ENCODE measurements at regions not wholly inside any gene's neighbourhood (a gene's known extent, or its start where the extent isn't known, plus 50 kb on each side); places are given as distances from the start of the nearest gene placed in this dataset.

DNA sequence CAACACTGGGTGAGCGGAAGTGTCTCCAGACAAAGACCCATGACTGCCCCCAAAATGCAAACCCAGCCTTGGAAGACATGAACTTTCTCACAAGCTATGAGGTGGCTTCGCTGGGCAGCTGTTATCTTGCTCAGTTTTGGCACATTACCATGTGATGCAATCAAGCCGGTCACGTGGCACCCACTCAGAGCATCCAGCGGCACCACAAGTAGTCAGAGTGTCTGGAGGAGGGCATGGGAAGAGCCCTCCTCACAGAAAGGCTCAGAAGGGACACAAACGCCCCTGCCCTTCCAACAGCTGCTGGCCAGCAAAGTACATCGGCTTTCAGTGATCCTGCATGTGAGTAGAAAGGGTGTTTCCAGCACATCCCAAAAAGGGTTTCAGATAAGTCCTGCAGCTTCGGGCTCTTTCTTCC, 145.5 kb upstream of the IRF2BP2 start (continued):
- TF ChIP-seq TAL1 (IDR thresholded peaks at IDR 0.05) (no peak), ARHGAP35 (IDR thresholded peaks at IDR 0.05; ENCODE audit: partially characterized antibody) (no peak), ZNF311 (CRISPR knock-in tag; IDR thresholded peaks at IDR 0.05) (no peak), ZNF780A (CRISPR knock-in tag; IDR thresholded peaks at IDR 0.05) (no peak), BMI1 (IDR thresholded peaks at IDR 0.05; ENCODE audit: low read length) (no peak), YBX1 (IDR thresholded peaks at IDR 0.05) (no peak), RBM17 (IDR thresholded peaks at IDR 0.05; ENCODE audit: borderline replicate concordance, low read depth, low read length) (no peak), NEUROD1 (IDR thresholded peaks at IDR 0.05; ENCODE audit: borderline replicate concordance, low read depth, low read length, partially characterized antibody) (peak; percentile 15), POLR3G (IDR thresholded peaks at IDR 0.05; ENCODE audit: extremely low read depth, insufficient read length, insufficient replicate concordance) (no peak), PRPF4 (IDR thresholded peaks at IDR 0.05; ENCODE audit: insufficient read depth, low read depth, low read length, poor library complexity, severe bottlenecking) (no peak), ZNF24 (IDR thresholded peaks at IDR 0.05) (no peak), BACH1 (tag; IDR thresholded peaks at IDR 0.05) (peak; percentile 65; the same call in 1 of the 2 replicates), MTF1 (CRISPR knock-in tag; IDR thresholded peaks at IDR 0.05; ENCODE audit: borderline replicate concordance) (no peak), FOXA3 (CRISPR knock-in tag; conservative IDR thresholded peaks at IDR 0.05 in 1 of 2, IDR thresholded peaks at IDR 0.05 in 1 of 2) (no peak), ZNF764 (CRISPR knock-in tag; IDR thresholded peaks at IDR 0.05; ENCODE audit: low read depth) (no peak), SREBF1 (IDR thresholded peaks at IDR 0.05; ENCODE audit: borderline replicate concordance, low read depth, low read length) (no peak)
- TF ChIP-seq, protein P1, sequence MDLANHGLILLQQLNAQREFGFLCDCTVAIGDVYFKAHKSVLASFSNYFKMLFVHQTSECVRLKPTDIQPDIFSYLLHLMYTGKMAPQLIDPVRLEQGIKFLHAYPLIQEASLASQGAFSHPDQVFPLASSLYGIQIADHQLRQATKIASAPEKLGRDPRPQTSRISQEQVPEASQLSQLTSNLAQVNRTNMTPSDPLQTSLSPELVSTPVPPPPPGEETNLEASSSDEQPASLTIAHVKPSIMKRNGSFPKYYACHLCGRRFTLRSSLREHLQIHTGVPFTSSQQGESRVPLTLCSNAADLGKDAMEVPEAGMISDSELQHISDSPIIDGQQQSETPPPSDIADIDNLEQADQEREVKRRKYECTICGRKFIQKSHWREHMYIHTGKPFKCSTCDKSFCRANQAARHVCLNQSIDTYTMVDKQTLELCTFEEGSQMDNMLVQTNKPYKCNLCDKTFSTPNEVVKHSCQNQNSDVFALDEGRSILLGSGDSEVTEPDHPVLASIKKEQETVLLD (IDR thresholded peaks at IDR 0.05): no peak
- TF ChIP-seq, protein P2, sequence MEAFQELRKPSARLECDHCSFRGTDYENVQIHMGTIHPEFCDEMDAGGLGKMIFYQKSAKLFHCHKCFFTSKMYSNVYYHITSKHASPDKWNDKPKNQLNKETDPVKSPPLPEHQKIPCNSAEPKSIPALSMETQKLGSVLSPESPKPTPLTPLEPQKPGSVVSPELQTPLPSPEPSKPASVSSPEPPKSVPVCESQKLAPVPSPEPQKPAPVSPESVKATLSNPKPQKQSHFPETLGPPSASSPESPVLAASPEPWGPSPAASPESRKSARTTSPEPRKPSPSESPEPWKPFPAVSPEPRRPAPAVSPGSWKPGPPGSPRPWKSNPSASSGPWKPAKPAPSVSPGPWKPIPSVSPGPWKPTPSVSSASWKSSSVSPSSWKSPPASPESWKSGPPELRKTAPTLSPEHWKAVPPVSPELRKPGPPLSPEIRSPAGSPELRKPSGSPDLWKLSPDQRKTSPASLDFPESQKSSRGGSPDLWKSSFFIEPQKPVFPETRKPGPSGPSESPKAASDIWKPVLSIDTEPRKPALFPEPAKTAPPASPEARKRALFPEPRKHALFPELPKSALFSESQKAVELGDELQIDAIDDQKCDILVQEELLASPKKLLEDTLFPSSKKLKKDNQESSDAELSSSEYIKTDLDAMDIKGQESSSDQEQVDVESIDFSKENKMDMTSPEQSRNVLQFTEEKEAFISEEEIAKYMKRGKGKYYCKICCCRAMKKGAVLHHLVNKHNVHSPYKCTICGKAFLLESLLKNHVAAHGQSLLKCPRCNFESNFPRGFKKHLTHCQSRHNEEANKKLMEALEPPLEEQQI (IDR thresholded peaks at IDR 0.05): no peak
- TF ChIP-seq, protein P3, sequence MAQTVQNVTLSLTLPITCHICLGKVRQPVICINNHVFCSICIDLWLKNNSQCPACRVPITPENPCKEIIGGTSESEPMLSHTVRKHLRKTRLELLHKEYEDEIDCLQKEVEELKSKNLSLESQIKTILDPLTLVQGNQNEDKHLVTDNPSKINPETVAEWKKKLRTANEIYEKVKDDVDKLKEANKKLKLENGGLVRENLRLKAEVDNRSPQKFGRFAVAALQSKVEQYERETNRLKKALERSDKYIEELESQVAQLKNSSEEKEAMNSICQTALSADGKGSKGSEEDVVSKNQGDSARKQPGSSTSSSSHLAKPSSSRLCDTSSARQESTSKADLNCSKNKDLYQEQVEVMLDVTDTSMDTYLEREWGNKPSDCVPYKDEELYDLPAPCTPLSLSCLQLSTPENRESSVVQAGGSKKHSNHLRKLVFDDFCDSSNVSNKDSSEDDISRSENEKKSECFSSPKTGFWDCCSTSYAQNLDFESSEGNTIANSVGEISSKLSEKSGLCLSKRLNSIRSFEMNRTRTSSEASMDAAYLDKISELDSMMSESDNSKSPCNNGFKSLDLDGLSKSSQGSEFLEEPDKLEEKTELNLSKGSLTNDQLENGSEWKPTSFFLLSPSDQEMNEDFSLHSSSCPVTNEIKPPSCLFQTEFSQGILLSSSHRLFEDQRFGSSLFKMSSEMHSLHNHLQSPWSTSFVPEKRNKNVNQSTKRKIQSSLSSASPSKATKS (CRISPR knock-in tag; IDR thresholded peaks at IDR 0.05): no peak
- TF ChIP-seq, protein P4, sequence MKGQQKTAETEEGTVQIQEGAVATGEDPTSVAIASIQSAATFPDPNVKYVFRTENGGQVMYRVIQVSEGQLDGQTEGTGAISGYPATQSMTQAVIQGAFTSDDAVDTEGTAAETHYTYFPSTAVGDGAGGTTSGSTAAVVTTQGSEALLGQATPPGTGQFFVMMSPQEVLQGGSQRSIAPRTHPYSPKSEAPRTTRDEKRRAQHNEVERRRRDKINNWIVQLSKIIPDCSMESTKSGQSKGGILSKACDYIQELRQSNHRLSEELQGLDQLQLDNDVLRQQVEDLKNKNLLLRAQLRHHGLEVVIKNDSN (CRISPR knock-in tag; IDR thresholded peaks at IDR 0.05): peak; percentile 95
- TF ChIP-seq, protein P5, sequence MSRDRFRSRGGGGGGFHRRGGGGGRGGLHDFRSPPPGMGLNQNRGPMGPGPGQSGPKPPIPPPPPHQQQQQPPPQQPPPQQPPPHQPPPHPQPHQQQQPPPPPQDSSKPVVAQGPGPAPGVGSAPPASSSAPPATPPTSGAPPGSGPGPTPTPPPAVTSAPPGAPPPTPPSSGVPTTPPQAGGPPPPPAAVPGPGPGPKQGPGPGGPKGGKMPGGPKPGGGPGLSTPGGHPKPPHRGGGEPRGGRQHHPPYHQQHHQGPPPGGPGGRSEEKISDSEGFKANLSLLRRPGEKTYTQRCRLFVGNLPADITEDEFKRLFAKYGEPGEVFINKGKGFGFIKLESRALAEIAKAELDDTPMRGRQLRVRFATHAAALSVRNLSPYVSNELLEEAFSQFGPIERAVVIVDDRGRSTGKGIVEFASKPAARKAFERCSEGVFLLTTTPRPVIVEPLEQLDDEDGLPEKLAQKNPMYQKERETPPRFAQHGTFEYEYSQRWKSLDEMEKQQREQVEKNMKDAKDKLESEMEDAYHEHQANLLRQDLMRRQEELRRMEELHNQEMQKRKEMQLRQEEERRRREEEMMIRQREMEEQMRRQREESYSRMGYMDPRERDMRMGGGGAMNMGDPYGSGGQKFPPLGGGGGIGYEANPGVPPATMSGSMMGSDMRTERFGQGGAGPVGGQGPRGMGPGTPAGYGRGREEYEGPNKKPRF (IDR thresholded peaks at IDR 0.05; ENCODE audit: low read depth, low read length): no peak

Measured in K562 (cell line).